GM19468 (cell line): ENCODE measurements at regions not wholly inside any gene's neighbourhood (a gene's known extent, or its start where the extent isn't known, plus 50 kb on each side); places are given as distances from the start of the nearest gene placed in this dataset.
"Not testable (repeated sequence)": the region's sequence is repeated elsewhere in the genome, so short reads cannot be mapped to it uniquely, and the experiment has no call there.

Experiments used
- ATAC-seq: cut with Tn5 transposase; IDR thresholded peaks from one replicate; pipeline ENCODE4 v1.9.1; 2021; ENCODE audit warnings: mild to moderate bottlenecking, moderate library complexity, moderate number of reproducible peaks; ENCODE audit not compliant: unreplicated experiment; ENCODE audit errors: extremely low read depth

DNA sequence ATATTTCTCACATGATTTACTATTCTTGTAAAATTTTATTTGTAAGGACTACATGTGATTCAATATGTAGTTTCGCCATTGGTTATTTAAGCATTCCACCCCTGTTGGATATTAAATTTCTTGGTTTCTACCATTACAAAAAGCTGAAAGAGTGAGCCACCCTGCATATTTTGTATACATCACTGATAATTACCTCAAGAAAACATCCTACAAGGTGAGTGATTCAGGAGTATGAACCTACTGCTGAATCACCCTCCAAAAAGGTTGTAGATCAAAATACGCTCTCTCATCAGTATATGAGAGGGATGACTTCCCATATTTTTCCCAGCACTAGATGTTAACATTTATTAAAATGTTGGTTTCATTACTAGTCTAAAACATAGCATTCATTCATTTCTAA, 454.3 kb upstream of the WWC1 start:
- ATAC-seq: no peak

GRCh38 chr5:167839065-167839464, 452.4 kb upstream of the WWC1 start:
- ATAC-seq: no peak

GRCh38 chr5:167840527-167841130, 450.8 kb upstream of the WWC1 start:
- ATAC-seq: no peak

- no peak for ATAC-seq
Measured at GRCh38 chr5:167843881-167844572, 447.4 kb upstream of the WWC1 start.

- no peak for ATAC-seq
Measured at GRCh38 chr5:167845952-167846351, 445.5 kb upstream of the WWC1 start.

DNA sequence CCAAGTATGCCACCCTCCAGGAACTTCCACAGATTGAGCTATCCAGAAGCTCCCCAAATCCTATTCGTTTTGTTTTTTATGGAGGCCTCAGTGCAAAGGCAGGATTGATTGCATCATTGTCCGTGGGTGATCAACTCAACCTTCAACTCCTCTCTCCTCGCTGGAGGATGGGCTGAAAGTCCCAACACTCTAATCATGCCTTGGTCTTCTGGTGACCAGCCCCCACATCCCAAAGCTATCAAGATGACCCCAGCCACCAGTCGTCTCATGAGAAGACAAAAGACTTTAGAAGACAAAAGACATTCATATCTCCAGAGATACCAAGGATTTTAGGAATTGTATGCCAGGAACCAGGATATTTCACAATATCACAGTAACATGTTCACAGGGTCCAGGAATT, 441.6 kb upstream of the WWC1 start:
- ATAC-seq: no peak

DNA sequence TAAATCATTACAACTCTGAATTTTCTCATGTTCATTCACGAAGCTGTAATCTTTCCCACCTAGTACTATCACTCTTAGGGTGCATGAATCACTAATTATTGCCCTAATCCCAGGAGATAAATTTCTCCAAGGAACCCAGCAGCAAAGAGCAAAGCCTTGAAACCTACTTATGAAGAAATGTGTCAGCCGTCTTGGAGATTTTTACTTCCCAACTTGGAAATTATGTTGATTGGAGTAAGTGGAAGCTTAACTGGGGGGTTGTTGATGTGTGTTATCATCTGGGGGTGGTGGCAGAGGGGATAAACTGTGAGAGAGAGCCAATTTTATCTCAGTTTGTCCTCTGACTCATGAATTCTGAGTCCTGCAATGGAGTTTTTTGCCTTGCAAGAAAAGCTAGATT, 440.5 kb upstream of the WWC1 start:
- no peak for ATAC-seq

GRCh38 chr5:167851416-167851815, 440.0 kb upstream of the WWC1 start:
- no peak for ATAC-seq

- no peak for ATAC-seq
Measured at GRCh38 chr5:167852515-167852914, 438.9 kb upstream of the WWC1 start.

DNA sequence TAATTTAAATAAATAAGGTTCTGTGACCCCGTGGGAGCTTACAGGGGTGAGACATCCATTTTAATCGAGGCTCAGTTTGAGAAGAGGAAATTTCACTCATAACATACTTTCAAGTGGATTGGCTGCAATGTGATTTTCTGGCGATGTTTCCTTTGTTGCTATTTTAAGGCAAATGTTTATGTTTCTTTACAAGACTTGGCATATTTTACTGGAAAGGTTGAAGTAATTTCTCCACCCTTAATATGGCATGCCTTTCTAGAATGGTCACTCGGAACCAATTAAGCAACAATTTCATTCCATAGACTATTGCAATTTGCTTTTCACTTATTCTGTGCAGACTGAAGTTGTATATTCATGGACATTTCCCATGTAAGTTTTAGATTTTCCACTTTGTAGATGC, 438.0 kb upstream of the WWC1 start:
- no peak for ATAC-seq

GRCh38 chr5:167855818-167856217, 435.6 kb upstream of the WWC1 start:
- ATAC-seq: no peak

- no peak for ATAC-seq
Measured at GRCh38 chr5:167857321-167857720, 434.1 kb upstream of the WWC1 start.

GRCh38 chr5:167858186-167858855, 433.1 kb upstream of the WWC1 start:
- not testable (repeated sequence) for ATAC-seq

DNA sequence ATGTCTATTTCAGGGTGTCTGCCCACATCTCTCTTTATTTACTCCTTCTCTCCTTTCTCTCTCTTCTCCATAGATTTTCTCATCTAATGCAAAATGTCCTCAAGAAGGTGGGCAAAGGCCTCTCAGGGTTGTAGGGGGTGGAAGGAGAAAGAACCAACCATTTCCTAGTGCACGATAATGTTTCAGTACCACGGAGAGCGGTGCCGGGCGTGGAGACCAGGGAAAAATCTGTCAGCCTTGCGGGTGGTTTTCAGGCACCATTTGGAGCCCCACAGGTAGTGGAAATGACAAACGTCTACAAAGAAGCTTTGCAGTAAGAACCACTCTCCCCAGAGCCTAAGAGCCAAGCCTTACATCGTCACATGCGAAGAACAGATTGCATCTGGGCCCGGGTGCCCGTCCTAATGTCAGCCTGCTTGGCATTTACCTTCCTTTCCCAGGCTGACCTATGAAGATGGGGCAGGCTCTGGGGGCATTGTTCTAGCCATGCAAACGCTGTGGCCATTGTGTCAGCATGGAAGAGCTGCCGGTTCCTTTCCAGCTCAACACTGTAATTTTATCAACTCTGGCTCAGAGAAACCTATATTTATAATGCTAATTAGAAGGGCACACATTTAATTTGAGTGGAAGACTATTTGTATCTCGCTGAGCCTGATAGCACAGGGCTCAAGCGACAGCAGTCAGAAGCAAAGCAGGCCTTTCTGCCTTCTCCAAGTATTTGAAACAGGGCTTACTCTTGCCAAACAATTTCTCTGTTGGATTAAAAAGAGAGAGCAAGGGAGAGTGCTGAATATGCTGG, 430.1 kb upstream of the WWC1 start:
- no peak for ATAC-seq

DNA sequence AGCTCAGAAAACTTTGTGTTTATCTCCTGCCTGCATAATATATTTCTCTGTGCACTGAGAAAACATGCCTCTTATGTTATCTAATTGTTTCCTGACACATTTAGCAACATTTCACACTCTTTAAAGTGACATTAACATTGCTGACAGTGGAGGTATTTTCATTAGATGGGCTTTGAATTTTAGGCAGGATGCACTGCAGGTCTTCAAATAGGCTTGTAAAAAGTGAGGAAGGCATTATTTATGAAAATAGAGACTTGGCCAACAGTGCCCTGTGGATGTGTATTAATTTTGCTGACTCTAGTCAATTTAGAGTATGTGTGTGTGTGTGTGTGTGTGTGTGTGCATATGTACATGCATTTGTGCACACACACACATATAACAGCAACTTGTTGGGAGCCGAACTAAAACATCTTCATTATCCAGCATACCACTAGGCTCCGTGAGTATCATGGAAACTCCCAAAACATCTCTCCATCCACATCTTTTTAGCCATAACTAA, 429.5 kb upstream of the WWC1 start:
- ATAC-seq: no peak

- no peak for ATAC-seq
Measured at GRCh38 chr5:167863883-167864282, 427.6 kb upstream of the WWC1 start.

GRCh38 chr5:167864801-167865200, 426.6 kb upstream of the WWC1 start:
- no peak for ATAC-seq

DNA sequence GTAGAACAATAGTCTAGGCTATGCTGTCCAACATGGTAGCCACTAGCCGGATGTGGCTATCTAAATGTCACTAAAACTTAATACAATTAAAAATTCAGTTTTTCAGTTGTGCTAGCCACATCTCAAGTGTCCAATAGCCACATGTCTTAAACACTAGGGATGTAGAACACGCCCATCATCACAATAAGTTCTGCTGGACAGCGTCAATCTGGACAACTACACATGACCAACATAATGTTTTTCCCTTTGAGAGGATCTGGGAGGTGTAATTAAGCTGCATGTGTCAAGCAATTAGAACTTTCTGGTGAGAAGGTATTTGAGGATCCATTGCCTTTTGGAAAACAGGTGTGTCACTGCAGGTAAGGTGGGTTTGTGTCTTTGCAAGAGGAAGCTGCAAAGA, 424.6 kb upstream of the WWC1 start:
- ATAC-seq: no peak

- no peak for ATAC-seq
Measured at GRCh38 chr5:167867281-167867680, 424.2 kb upstream of the WWC1 start.

DNA sequence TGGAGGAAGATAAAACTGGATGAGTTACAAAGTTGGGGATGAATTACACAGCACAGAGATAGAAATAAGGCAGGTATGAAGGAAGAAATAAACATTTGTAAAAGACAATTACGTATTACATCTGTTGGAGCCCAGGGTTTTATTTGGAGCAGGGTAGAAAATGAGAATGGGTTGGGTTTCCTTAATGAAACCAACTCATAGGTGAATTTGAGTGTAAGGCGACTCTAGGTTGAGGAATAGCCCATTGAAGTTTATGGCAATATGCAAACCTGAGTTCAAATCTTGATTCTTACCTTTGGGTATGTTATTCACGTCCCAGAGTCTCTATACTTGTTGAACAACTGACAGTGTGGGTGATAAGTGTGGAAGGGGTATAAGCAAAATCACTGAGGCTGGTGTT, 422.3 kb upstream of the WWC1 start:
- no peak for ATAC-seq

DNA sequence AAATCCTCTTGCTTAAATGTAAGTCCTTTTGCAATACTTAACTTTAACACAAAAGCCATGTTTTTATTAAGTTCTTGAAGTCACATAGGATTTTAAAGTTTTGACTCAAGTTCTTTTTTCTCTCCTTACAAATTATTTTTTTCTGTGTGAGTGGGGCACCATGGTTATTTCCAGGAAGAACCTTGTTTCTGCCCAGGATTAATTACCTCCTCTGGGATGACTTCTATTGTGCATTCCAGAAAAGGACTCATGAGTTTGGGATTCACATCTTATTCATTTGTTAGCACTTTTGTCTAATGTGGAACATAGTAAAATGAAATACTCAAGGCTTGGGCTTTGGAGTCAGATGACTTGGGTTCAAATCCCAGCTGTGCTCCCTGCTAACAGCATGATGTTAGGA, 421.4 kb upstream of the WWC1 start:
- ATAC-seq: no peak
